Spleen (tissue), 11 donors: ENCODE measurements at regions not wholly inside any gene's neighbourhood (a gene's known extent, or its start where the extent isn't known, plus 50 kb on each side); places are given as distances from the start of the nearest gene placed in this dataset.

ENCODE experiments used
- DNase-seq: peaks from one replicate; pipeline ENCODE4 v3.0.0-alpha.2; 2020
- H3K27ac ChIP-seq, 8 donors: fragments of 200-600 bp; sonication (generic) in 7 of 8; 1 replicate in 4 of 8; 2 replicates in 4 of 8; pipeline versions ENCODE4 v1.5.0 to v1.8.0; 2016 to 2021; ENCODE audit warnings: inconsistent platforms in 4 of 8, mild to moderate bottlenecking in 4 of 8, moderate library complexity in 1 of 8
- H3K27me3 ChIP-seq, 7 donors: fragments of 200-600 bp; sonication (generic) in 6 of 7; replicated peaks in 1 of 7; 1 replicate in 4 of 7; 2 replicates in 3 of 7; pipeline versions ENCODE4 v1.5.0 to v1.8.0; 2016 to 2021; ENCODE audit warnings: inconsistent platforms in 3 of 7, mild to moderate bottlenecking in 1 of 7
- H3K36me3 ChIP-seq, 6 donors: fragments of 200-600 bp; sonication (generic) in 5 of 6; 1 replicate in 4 of 6; 2 replicates in 2 of 6; pipeline versions ENCODE4 v1.5.0 to v1.8.0; 2016 to 2021; ENCODE audit warnings: inconsistent platforms in 2 of 6
- H3K4me1 ChIP-seq, 6 donors: fragments of 200-600 bp; sonication (generic) in 5 of 6; 1 replicate in 3 of 6; 2 replicates in 3 of 6; pipeline versions ENCODE4 v1.5.0 to v1.8.0; 2016 to 2021; ENCODE audit warnings: inconsistent platforms in 3 of 6
- H3K4me3 ChIP-seq, 8 donors: fragments of 200-600 bp; sonication (generic) in 7 of 8; 1 replicate in 4 of 8; 2 replicates in 4 of 8; pipeline versions ENCODE4 v1.5.0 to v1.8.0; 2016 to 2021; ENCODE audit warnings: inconsistent platforms in 4 of 8, mild to moderate bottlenecking in 4 of 8, moderate library complexity in 2 of 8
- H3K9me3 ChIP-seq, 8 donors: fragments of 200-600 bp; sonication (generic) in 7 of 8; 1 replicate in 4 of 8; 2 replicates in 4 of 8; pipeline versions ENCODE4 v1.5.0 to v1.8.0; 2016 to 2021; ENCODE audit warnings: inconsistent platforms in 4 of 8
- CTCF ChIP-seq, 11 experiments: fragments of 200-600 bp in 7 of 11; fragments of 450-650 bp in 4 of 11; sonication (generic) in 4 of 11; IDR thresholded peaks in 8 of 11; conservative IDR thresholded peaks in 3 of 11; 1 replicate in 7 of 11; 2 replicates in 4 of 11; pipeline versions ENCODE4 v1.4.0 to v1.8.0; 2016 to 2021; ENCODE audit warnings: antibody characterized with exemption in 11 of 11, inconsistent platforms in 4 of 11, mild to moderate bottlenecking in 1 of 11
- POLR2A ChIP-seq, 3 donors: fragments of 450-650 bp; IDR thresholded peaks; one replicate each; pipeline ENCODE4 v1.5.1; 2017; ENCODE audit warnings: antibody characterized with exemption in 3 of 3, mild to moderate bottlenecking in 1 of 3
- POLR2AphosphoS5 ChIP-seq, 3 donors: sonication (generic); formaldehyde crosslinking; IDR thresholded peaks; one replicate each; pipeline ENCODE4 v1.5.1; 2017; ENCODE audit warnings: antibody characterized with exemption in 3 of 3
- WGBS, 5 donors: extraction: QIAGEN DNeasy Blood & Tissue Kit in 3 of 5; methylation state at CpG; one replicate each; pipeline versions ENCODE4 v1.1.5 to v1.1.7; 2013 to 2018; 5-methylcytosine and 5-hydroxymethylcytosine counted together
- intact Hi-C: fragments of 100-400 bp; cut with DNase I; formaldehyde crosslinking; loops from one replicate; pipeline ENCODE4 v1.15.0; 2023; ENCODE audit warnings: low total_unique reads
- donor health status: healthy with polysubstance abuse.
- donor health status: DM: no; HTN: no; CAD: no; lungs with moderate emphysema.
- donor health status: DM: no; HTN: no; CAD: no.
- donor health status: Bipolar disorder and iron deficiency.
- donor health status: healthy.
- donor health status: DM: no; HTN: no; CAD: no.
- donor health status: DM: yes; HTN: yes; CAD: no.

GRCh38 chr1:244264163-244264562 is 187.5 kb downstream of the ADSS2 start:
- no peaks in the 10 kb centered on the region for H3K4me1 ChIP-seq
- WGBS, 5 donors: 74 to 89% (median 86%) methylated on average over 3 of the region's 3 CpGs
- H3K4me3 ChIP-seq: no peak overlapping the region
- TF ChIP-seq CTCF (IDR thresholded peaks at IDR 0.05 in 8 of 11, conservative IDR thresholded peaks at IDR 0.05 in 3 of 11) (no peak), POLR2A (IDR thresholded peaks at IDR 0.05) (no peak), POLR2AphosphoS5 (IDR thresholded peaks at IDR 0.05) (no peak)
- intact Hi-C loops: no loop called here
- no peak for DNase-seq
- no peaks in the 10 kb centered on the region for H3K27me3 ChIP-seq
- no peak overlapping the region for H3K27ac ChIP-seq
- no peaks in the 10 kb centered on the region for H3K36me3 ChIP-seq
- no peaks in the 10 kb centered on the region for H3K9me3 ChIP-seq

GRCh38 chr1:244265507-244265906 is 186.2 kb downstream of the ADSS2 start:
- no peaks in the 10 kb centered on the region for H3K36me3 ChIP-seq
- 90 to 93% (median 92%) methylated on average over 2 of the region's 2 CpGs for WGBS, 5 donors
- no peak overlapping the region for H3K4me3 ChIP-seq
- peaks cover 0 to 7% (median 5%) of the 10 kb centered on the region in 8 donors for H3K9me3 ChIP-seq
- TF ChIP-seq POLR2AphosphoS5 (IDR thresholded peaks at IDR 0.05) (no peak), CTCF (IDR thresholded peaks at IDR 0.05 in 8 of 11, conservative IDR thresholded peaks at IDR 0.05 in 3 of 11) (no peak), POLR2A (IDR thresholded peaks at IDR 0.05) (no peak)
- H3K27ac ChIP-seq: no peak overlapping the region
- no peaks in the 10 kb centered on the region for H3K4me1 ChIP-seq
- intact Hi-C loops: no loop called here
- H3K27me3 ChIP-seq: no peaks in the 10 kb centered on the region
- no peak for DNase-seq

- H3K27me3 ChIP-seq: no peaks in the 10 kb centered on the region
- H3K9me3 ChIP-seq: peaks cover 0 to 14% (median 11%) of the 10 kb centered on the region in 8 donors
- WGBS, 5 donors: 76 to 91% (median 86%) methylated on average over 15 of the region's 15 CpGs
- peaks cover 0 to 25% (median 7%) of the 10 kb centered on the region in 6 donors for H3K4me1 ChIP-seq
- H3K36me3 ChIP-seq: no peaks in the 10 kb centered on the region
- DNase-seq: no peak
- H3K27ac ChIP-seq: no peak overlapping the region
- intact Hi-C loops: no loop called here
- no peak overlapping the region for H3K4me3 ChIP-seq
- TF ChIP-seq POLR2A (IDR thresholded peaks at IDR 0.05) (no peak), POLR2AphosphoS5 (IDR thresholded peaks at IDR 0.05) (no peak), CTCF (IDR thresholded peaks at IDR 0.05 in 8 of 11, conservative IDR thresholded peaks at IDR 0.05 in 3 of 11) (no peak)
Observed at GRCh38 chr1:244269169-244269568, 182.5 kb downstream of the ADSS2 start.

- peaks cover 0 to 26% (median 7%) of the 10 kb centered on the region in 6 donors for H3K4me1 ChIP-seq
- no peak overlapping the region for H3K4me3 ChIP-seq
- intact Hi-C loops: loop anchor here (10.0 kb wide), 2 partner anchors 216 to 516 kb away; partner anchors contain the start of gene ZBTB18
- no peaks in the 10 kb centered on the region for H3K27me3 ChIP-seq
- TF ChIP-seq POLR2AphosphoS5 (IDR thresholded peaks at IDR 0.05) (no peak), POLR2A (IDR thresholded peaks at IDR 0.05) (no peak), CTCF (IDR thresholded peaks at IDR 0.05 in 8 of 11, conservative IDR thresholded peaks at IDR 0.05 in 3 of 11) (no peak)
- H3K36me3 ChIP-seq: no peaks in the 10 kb centered on the region
- peaks cover 0 to 14% (median 11%) of the 10 kb centered on the region in 8 donors for H3K9me3 ChIP-seq
- 85 to 98% (median 88%) methylated on average over 3 of the region's 3 CpGs for WGBS, 5 donors
- no peak overlapping the region for H3K27ac ChIP-seq
- DNase-seq: no peak
Observed at GRCh38 chr1:244271004-244271403, 180.7 kb downstream of the ADSS2 start.
